ENCODE measurements at regions not wholly inside any gene's neighbourhood (a gene's known extent, or its start where the extent isn't known, plus 50 kb on each side); places are given as distances from the start of the nearest gene placed in this dataset.

DNA sequence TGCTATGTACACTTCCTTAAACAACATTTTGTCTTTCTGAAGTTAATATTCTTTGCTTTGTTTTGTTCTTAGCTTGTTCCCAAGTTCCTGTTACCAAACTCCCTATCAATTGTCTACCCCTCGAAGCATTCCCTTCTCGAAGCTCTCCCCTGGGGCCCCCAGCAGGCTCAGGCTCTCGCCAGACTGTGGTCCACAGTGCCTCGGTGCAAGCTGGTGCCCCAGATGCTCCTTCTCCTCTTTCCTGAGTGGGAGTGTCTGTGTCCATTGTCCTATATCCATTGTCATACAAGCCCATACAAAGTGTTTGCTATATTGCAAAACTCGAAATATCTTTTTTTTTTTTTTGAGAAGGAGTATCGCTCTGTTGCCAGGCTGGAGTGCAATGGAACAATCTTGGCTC is 51.7 kb upstream of the RTL6 start:
- no peak for DNase-seq

DNA sequence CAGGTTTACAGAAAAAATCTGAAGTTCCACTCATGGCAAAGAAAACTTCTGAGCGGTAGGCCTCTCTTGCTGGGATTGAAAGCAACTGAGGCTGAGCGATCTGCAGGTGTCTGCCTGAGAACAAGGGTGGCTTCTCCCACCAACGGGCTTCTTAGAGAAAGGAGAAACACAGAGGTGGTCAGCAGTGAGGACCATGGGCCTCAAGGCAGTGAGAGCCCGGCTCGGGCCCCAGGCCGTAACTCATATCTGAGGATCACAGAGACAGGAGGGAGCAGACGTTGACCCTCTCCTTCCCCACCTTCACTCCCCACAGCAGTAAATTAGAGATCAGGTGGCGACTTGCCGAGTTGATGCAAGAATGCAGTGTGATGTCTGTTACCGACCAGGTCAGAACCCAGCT is 50.9 kb upstream of the RTL6 start:
- no peak for DNase-seq

Measured in NCI-H510A treated with DMSO at 0.1 percent for 48 hours (cell line).